ENCODE measurements at regions not wholly inside any gene's neighbourhood (a gene's known extent, or its start where the extent isn't known, plus 50 kb on each side); places are given as distances from the start of the nearest gene placed in this dataset.

- no peak for TF ChIP-seq POLR2A (IDR thresholded peaks at IDR 0.05)
- no peak for TF ChIP-seq CTCF (IDR thresholded peaks at IDR 0.05)
- no peak for TF ChIP-seq EP300 (IDR thresholded peaks at IDR 0.05)
These were observed 159.6 kb upstream of the AGTR2 start for GRCh38 chrX:116010939-116011338.

All from sigmoid colon (tissue), 4 donors.